Keratinocyte (primary cell): ENCODE measurements at regions not wholly inside any gene's neighbourhood (a gene's known extent, or its start where the extent isn't known, plus 50 kb on each side); places are given as distances from the start of the nearest gene placed in this dataset.
"Not testable (repeated sequence)": the region's sequence is repeated elsewhere in the genome, so short reads cannot be mapped to it uniquely, and the experiment has no call there.

ENCODE experiments used
- EZH2 ChIP-seq: IDR thresholded peaks from one replicate; pipeline ENCODE4 v1.6.1; 2012; ENCODE audit warnings: inconsistent platforms, mild to moderate bottlenecking, low read length, moderate library complexity
- TF ChIP-seq, protein P1 (sequence below), 3 experiments: IDR thresholded peaks in 1 of 3; conservative IDR thresholded peaks in 1 of 3; optimal IDR thresholded peaks in 1 of 3; 2 replicates in 2 of 3; 3 replicates in 1 of 3; pipeline versions ENCODE3 to v1.5.1; 2011; ENCODE audit warnings: low read length in 3 of 3, mild to moderate bottlenecking in 3 of 3, moderate library complexity in 2 of 3, control low read depth in 1 of 3, inconsistent platforms in 1 of 3; ENCODE audit not compliant: insufficient read depth in 2 of 3; ENCODE audit errors: extremely low read depth in 1 of 3

DNA sequence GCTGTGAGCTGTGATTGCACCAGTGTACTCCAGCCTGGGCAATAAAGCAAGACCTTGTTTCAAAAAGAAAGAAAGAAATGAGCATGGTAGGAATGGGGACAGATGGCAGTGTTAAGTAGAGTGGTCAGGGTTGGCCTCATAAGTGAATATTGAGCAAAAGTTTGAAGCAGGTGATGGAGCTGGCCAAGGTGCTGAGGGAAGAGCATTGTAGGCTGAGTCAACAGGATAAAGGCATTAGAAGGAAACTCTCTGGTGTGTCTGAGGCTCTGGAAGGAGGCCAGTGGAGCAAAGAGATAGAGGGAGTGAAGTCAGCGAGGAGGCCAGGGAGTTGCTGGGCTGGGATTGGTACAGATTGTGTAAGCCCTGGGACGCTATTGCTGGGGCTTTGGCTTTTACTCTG, 336.1 kb downstream of the ZNF37A start:
- TF ChIP-seq, protein P1, sequence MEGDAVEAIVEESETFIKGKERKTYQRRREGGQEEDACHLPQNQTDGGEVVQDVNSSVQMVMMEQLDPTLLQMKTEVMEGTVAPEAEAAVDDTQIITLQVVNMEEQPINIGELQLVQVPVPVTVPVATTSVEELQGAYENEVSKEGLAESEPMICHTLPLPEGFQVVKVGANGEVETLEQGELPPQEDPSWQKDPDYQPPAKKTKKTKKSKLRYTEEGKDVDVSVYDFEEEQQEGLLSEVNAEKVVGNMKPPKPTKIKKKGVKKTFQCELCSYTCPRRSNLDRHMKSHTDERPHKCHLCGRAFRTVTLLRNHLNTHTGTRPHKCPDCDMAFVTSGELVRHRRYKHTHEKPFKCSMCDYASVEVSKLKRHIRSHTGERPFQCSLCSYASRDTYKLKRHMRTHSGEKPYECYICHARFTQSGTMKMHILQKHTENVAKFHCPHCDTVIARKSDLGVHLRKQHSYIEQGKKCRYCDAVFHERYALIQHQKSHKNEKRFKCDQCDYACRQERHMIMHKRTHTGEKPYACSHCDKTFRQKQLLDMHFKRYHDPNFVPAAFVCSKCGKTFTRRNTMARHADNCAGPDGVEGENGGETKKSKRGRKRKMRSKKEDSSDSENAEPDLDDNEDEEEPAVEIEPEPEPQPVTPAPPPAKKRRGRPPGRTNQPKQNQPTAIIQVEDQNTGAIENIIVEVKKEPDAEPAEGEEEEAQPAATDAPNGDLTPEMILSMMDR (optimal IDR thresholded peaks at IDR 0.05 in 1 of 3, IDR thresholded peaks at IDR 0.05 in 1 of 3, conservative IDR thresholded peaks at IDR 0.05 in 1 of 3; ENCODE audit: extremely low read depth in 1 of 3, insufficient read depth in 2 of 3, low read length in 3 of 3), result not testable (repeated sequence)
- TF ChIP-seq EZH2, result not testable (repeated sequence)
